ENCODE measurements at regions not wholly inside any gene's neighbourhood (a gene's known extent, or its start where the extent isn't known, plus 50 kb on each side); places are given as distances from the start of the nearest gene placed in this dataset.
"Not testable (repeated sequence)": the region's sequence is repeated elsewhere in the genome, so short reads cannot be mapped to it uniquely, and the experiment has no call there.

GRCh38 chr4:150021483-150021882 lies 56.8 kb upstream of the DCLK2 start:
- ATAC-seq, result no peak

GRCh38 chr4:150023489-150023888 lies 54.8 kb upstream of the DCLK2 start:
- ATAC-seq, result no peak

More at GRCh38 chr4:150021483-150021882, 56.8 kb upstream of the DCLK2 start:
- TF ChIP-seq ZFP30 (CRISPR knock-in tag; IDR thresholded peaks at IDR 0.05) (no peak), POU6F1 (CRISPR knock-in tag; IDR thresholded peaks at IDR 0.05; ENCODE audit: borderline replicate concordance, low read depth) (no peak), SNAI2 (CRISPR knock-in tag; IDR thresholded peaks at IDR 0.05) (no peak), ZC3H10 (CRISPR knock-in tag; IDR thresholded peaks at IDR 0.05) (no peak), PPARA (CRISPR knock-in tag; IDR thresholded peaks at IDR 0.05; ENCODE audit: borderline replicate concordance) (no peak), ZFP3 (CRISPR knock-in tag; IDR thresholded peaks at IDR 0.05) (no peak), PATZ1 (CRISPR knock-in tag; IDR thresholded peaks at IDR 0.05; ENCODE audit: borderline replicate concordance) (no peak), GLIS3 (CRISPR knock-in tag; IDR thresholded peaks at IDR 0.05) (no peak), ZNF8 (CRISPR knock-in tag; IDR thresholded peaks at IDR 0.05) (no peak)

GRCh38 chr4:150026987-150027386 lies 51.3 kb upstream of the DCLK2 start:
- not testable (repeated sequence) for ATAC-seq

More at GRCh38 chr4:150023489-150023888, 54.8 kb upstream of the DCLK2 start:
- TF ChIP-seq CSDC2 (CRISPR knock-in tag; IDR thresholded peaks at IDR 0.05) (no peak), PPARA (CRISPR knock-in tag; IDR thresholded peaks at IDR 0.05; ENCODE audit: borderline replicate concordance) (no peak), OSR1 (CRISPR knock-in tag; IDR thresholded peaks at IDR 0.05) (no peak), SNAI2 (CRISPR knock-in tag; IDR thresholded peaks at IDR 0.05) (no peak), ZC3H10 (CRISPR knock-in tag; IDR thresholded peaks at IDR 0.05) (no peak), TOX (CRISPR knock-in tag; IDR thresholded peaks at IDR 0.05; ENCODE audit: borderline replicate concordance) (no peak), CREB5 (CRISPR knock-in tag; IDR thresholded peaks at IDR 0.05; ENCODE audit: low read depth) (no peak), TCF4 (CRISPR knock-in tag; IDR thresholded peaks at IDR 0.05; ENCODE audit: borderline replicate concordance) (no peak), RARB (CRISPR knock-in tag; IDR thresholded peaks at IDR 0.05) (no peak), ZFP3 (CRISPR knock-in tag; IDR thresholded peaks at IDR 0.05) (no peak), POU6F1 (CRISPR knock-in tag; IDR thresholded peaks at IDR 0.05; ENCODE audit: borderline replicate concordance, low read depth) (no peak)
